ENCODE measurements at regions not wholly inside any gene's neighbourhood (a gene's known extent, or its start where the extent isn't known, plus 50 kb on each side); places are given as distances from the start of the nearest gene placed in this dataset.

- TF ChIP-seq CTCF (IDR thresholded peaks at IDR 0.05) (no peak), POLR2A (IDR thresholded peaks at IDR 0.05) (no peak)
Observed at GRCh38 chr2:19545507-19545906, 187.1 kb upstream of the OSR1 start.

All from right lobe of liver (tissue), 4 donors.